HEK293T (cell line): ENCODE measurements at regions not wholly inside any gene's neighbourhood (a gene's known extent, or its start where the extent isn't known, plus 50 kb on each side); places are given as distances from the start of the nearest gene placed in this dataset.

ENCODE experiments used
- BHLHE40 ChIP-seq: fragments of 450-650 bp; IDR thresholded peaks from 2 replicates; pipeline ENCODE4 v1.6.1; 2016; ENCODE audit warnings: mild to moderate bottlenecking, moderate library complexity, borderline replicate concordance
- CTBP1 ChIP-seq: fragments of 450-650 bp; IDR thresholded peaks from 2 replicates; pipeline ENCODE4 v1.6.1; 2016; ENCODE audit warnings: borderline replicate concordance
- ELF4 ChIP-seq: fragments of 450-650 bp; IDR thresholded peaks from 2 replicates; pipeline ENCODE4 v1.6.1; 2017; ENCODE audit warnings: antibody characterized with exemption
- FOXA1 ChIP-seq: fragments of 450-650 bp; IDR thresholded peaks from 2 replicates; pipeline ENCODE4 v1.6.1; 2016; ENCODE audit warnings: mild to moderate bottlenecking
- FOXK2 ChIP-seq: fragments of 450-650 bp; IDR thresholded peaks from 2 replicates; pipeline ENCODE4 v1.6.1; 2016; ENCODE audit warnings: mild to moderate bottlenecking
- FOXM1 ChIP-seq: fragments of 450-650 bp; IDR thresholded peaks from 2 replicates; pipeline ENCODE4 v1.6.1; 2017; ENCODE audit warnings: mild to moderate bottlenecking, borderline replicate concordance
- SP1 ChIP-seq: fragments of 450-650 bp; IDR thresholded peaks from 2 replicates; pipeline ENCODE4 v1.6.1; 2017

DNA sequence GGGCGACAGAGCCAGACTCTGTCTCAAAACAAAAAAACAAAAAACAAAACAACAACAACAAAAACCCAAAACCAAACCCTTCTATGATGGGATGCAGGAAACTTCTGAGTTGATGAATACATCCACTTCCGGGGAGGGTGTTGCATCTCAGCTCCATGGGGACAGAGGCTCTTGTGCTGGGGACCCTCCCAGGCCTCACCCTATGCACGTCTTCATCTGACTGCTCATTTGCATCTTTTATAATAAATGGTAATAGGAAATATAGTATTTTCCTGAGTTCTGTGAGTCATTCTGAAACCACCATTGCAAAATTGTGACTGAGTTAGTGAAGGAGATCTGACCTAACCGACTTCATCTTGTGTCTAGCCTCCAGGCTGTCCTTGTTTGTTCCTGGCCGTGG lies 109.5 kb upstream of the SLC28A3 start:
- TF ChIP-seq ELF4 (no peak), FOXK2 (no peak), BHLHE40 (no peak), CTBP1 (no peak), FOXA1 (no peak), FOXM1 (no peak), SP1 (no peak)
